Fibroblast of lung (primary cell): ENCODE measurements at regions not wholly inside any gene's neighbourhood (a gene's known extent, or its start where the extent isn't known, plus 50 kb on each side); places are given as distances from the start of the nearest gene placed in this dataset.

Experiments
- DNase-seq, 2 donors: peaks; one replicate each; pipeline versions ENCODE4 v3.0.0 to v3.0.0-alpha.2; 2010; ENCODE audit warnings: low read depth in 2 of 2
- H2AFZ ChIP-seq: 2 replicates; pipeline ENCODE4 v1.5.1; 2012; ENCODE audit warnings: low read length, control low read depth, inconsistent platforms
- H3K27ac ChIP-seq: 2 replicates; pipeline ENCODE4 v1.5.1; 2011; ENCODE audit warnings: low read length, control low read depth; ENCODE audit not compliant: insufficient read depth
- H3K27me3 ChIP-seq: 2 replicates; pipeline ENCODE4 v1.5.1; 2011; ENCODE audit warnings: mild to moderate bottlenecking, low read length; ENCODE audit not compliant: control insufficient read depth, insufficient read depth
- H3K36me3 ChIP-seq: 2 replicates; pipeline ENCODE4 v1.5.1; 2011; ENCODE audit warnings: low read length; ENCODE audit not compliant: control insufficient read depth, insufficient read depth
- H3K4me1 ChIP-seq: 2 replicates; pipeline ENCODE4 v1.5.1; 2011; ENCODE audit warnings: low read length; ENCODE audit not compliant: control insufficient read depth, insufficient read depth; ENCODE audit errors: extremely low read depth
- H3K4me2 ChIP-seq: 2 replicates; pipeline ENCODE4 v1.5.1; 2011; ENCODE audit warnings: low read length, control low read depth; ENCODE audit not compliant: insufficient read depth; ENCODE audit errors: extremely low read depth
- H3K4me3 ChIP-seq, 4 experiments: fragments of 200-600 bp in 1 of 4; sonication (generic) in 1 of 4; replicated peaks in 1 of 4; 2 replicates each; pipeline ENCODE4 v1.5.1; 2011 to 2016; ENCODE audit warnings: low read length in 4 of 4, low read depth in 3 of 4, mild to moderate bottlenecking in 3 of 4, control low read depth in 2 of 4, inconsistent platforms in 1 of 4, mixed read lengths in 1 of 4; ENCODE audit not compliant: insufficient read depth in 1 of 4; ENCODE audit errors: control extremely low read depth in 1 of 4
- H3K79me2 ChIP-seq: 2 replicates; pipeline ENCODE4 v1.5.1; 2012; ENCODE audit warnings: mild to moderate bottlenecking, low read length, inconsistent platforms; ENCODE audit not compliant: control insufficient read depth, insufficient read depth
- H3K9ac ChIP-seq: 2 replicates; pipeline ENCODE4 v1.5.1; 2011; ENCODE audit warnings: mild to moderate bottlenecking, low read length, control low read depth; ENCODE audit not compliant: insufficient read depth
- H3K9me3 ChIP-seq: 2 replicates; pipeline ENCODE4 v1.5.1; 2012; ENCODE audit warnings: low read depth, low read length; ENCODE audit not compliant: control insufficient read depth, insufficient read depth
- H4K20me1 ChIP-seq: 2 replicates; pipeline ENCODE4 v1.5.1; 2011; ENCODE audit warnings: low read length; ENCODE audit not compliant: control insufficient read depth, insufficient read depth; ENCODE audit errors: extremely low read depth
- CTCF ChIP-seq, 2 donors: IDR thresholded peaks in 1 of 2; conservative IDR thresholded peaks in 1 of 2; 1 replicate in 1 of 2; 2 replicates in 1 of 2; pipeline ENCODE4 v1.5.1; 2011 to 2012; ENCODE audit warnings: low read length in 2 of 2, control low read depth in 1 of 2, inconsistent platforms in 1 of 2, low read depth in 1 of 2, mild to moderate bottlenecking in 1 of 2
- EZH2 ChIP-seq: IDR thresholded peaks from 2 replicates; pipeline ENCODE4 v1.5.1; 2012; ENCODE audit warnings: low read length, control low read depth, mild to moderate bottlenecking; ENCODE audit errors: missing control alignments

GRCh38 chr21:28703861-28704260, 288.8 kb downstream of the LTN1 start:
- TF ChIP-seq CTCF (conservative IDR thresholded peaks at IDR 0.05 in 1 of 2, IDR thresholded peaks at IDR 0.05 in 1 of 2; ENCODE audit: low read depth in 1 of 2, low read length in 2 of 2) (no peak), EZH2 (no peak)
- Histone ChIP-seq H3K4me2 (no peak overlapping the region), H3K4me3 (no peak overlapping the region), H3K9me3 (no peaks in the 10 kb centered on the region), H2AFZ (no peak overlapping the region), H3K36me3 (no peaks in the 10 kb centered on the region), H3K27ac (no peak overlapping the region), H3K79me2 (no peaks in the 10 kb centered on the region), H3K4me1 (peaks cover 2% of the 10 kb centered on the region), H4K20me1 (no peaks in the 10 kb centered on the region), H3K27me3 (no peaks in the 10 kb centered on the region), H3K9ac (no peak overlapping the region)
- peak in 1 of 2 donors; percentile 34 for DNase-seq

GRCh38 chr21:28699596-28700259, 292.9 kb downstream of the LTN1 start:
- Histone ChIP-seq H3K27me3 (no peaks in the 10 kb centered on the region), H2AFZ (no peak overlapping the region), H3K9me3 (no peaks in the 10 kb centered on the region), H3K4me2 (no peak overlapping the region), H3K4me3 (no peak overlapping the region), H3K79me2 (no peaks in the 10 kb centered on the region), H3K36me3 (no peaks in the 10 kb centered on the region), H3K27ac (no peak overlapping the region), H3K9ac (no peak overlapping the region), H4K20me1 (no peaks in the 10 kb centered on the region), H3K4me1 (peaks cover 2% of the 10 kb centered on the region)
- TF ChIP-seq EZH2, result no peak
- no peak for TF ChIP-seq CTCF (conservative IDR thresholded peaks at IDR 0.05 in 1 of 2, IDR thresholded peaks at IDR 0.05 in 1 of 2; ENCODE audit: low read depth in 1 of 2, low read length in 2 of 2)
- DNase-seq, result peak in 1 of 2 donors; percentile 44

GRCh38 chr21:28699186-28699585, 293.5 kb downstream of the LTN1 start:
- Histone ChIP-seq H3K4me3 (no peak overlapping the region), H3K4me1 (peaks cover 2% of the 10 kb centered on the region), H3K9me3 (no peaks in the 10 kb centered on the region), H3K27ac (no peak overlapping the region), H3K36me3 (no peaks in the 10 kb centered on the region), H3K27me3 (no peaks in the 10 kb centered on the region), H4K20me1 (no peaks in the 10 kb centered on the region), H3K9ac (no peak overlapping the region), H3K79me2 (no peaks in the 10 kb centered on the region), H3K4me2 (no peak overlapping the region), H2AFZ (no peak overlapping the region)
- DNase-seq, result no peak
- TF ChIP-seq CTCF (conservative IDR thresholded peaks at IDR 0.05 in 1 of 2, IDR thresholded peaks at IDR 0.05 in 1 of 2; ENCODE audit: low read depth in 1 of 2, low read length in 2 of 2), result no peak
- TF ChIP-seq EZH2, result no peak
